ENCODE measurements at regions not wholly inside any gene's neighbourhood (a gene's known extent, or its start where the extent isn't known, plus 50 kb on each side); places are given as distances from the start of the nearest gene placed in this dataset.

DNA sequence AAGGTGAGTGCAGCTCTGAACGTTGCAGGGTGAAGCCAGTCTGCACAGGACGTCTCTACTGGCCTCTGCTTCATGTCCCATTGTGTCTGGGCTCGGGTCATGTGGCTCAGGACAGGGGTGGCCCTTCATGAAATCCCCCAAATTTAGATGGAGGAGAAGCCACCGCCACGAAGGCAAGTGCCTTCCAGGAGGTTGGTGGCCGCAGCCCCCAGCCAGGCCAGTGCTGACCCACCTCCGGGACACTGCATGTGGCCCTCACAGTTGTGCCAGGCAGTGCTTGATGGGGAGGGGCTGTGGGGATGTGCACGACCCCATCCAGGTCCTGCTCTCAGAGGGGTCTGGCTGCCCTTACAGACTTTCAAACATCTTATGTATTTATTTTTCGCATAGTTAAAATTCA lies 1311.1 kb downstream of the BRD1 start:
- no peak for TF ChIP-seq ZNF121 (tag by site-specific recombination; IDR thresholded peaks at IDR 0.05)
- TF ChIP-seq ZNF274 (IDR thresholded peaks at IDR 0.05; ENCODE audit: low read length), result no peak
- no peak for TF ChIP-seq ZNF274 (tag by site-specific recombination; IDR thresholded peaks at IDR 0.05; ENCODE audit: borderline replicate concordance)
